HEK293 (cell line): ENCODE measurements at regions not wholly inside any gene's neighbourhood (a gene's known extent, or its start where the extent isn't known, plus 50 kb on each side); places are given as distances from the start of the nearest gene placed in this dataset.

ENCODE experiments used
- CTCF ChIA-PET: fragments of 350-600 bp; formaldehyde crosslinking; extraction: SDS; loops from one replicate; lab custom pipeline; 2021; ENCODE audit warnings: antibody characterized with exemption; lab: Yijun Ruan, JAX
- POLR2A ChIA-PET: fragments of 300-600 bp; formaldehyde crosslinking; extraction: SDS; loops from one replicate; lab custom pipeline; 2020; ENCODE audit warnings: antibody characterized with exemption, inconsistent platforms; lab: Yijun Ruan, JAX
- H3K27ac ChIP-seq: fragments of 200-500 bp; sonication (Bioruptor generic); 2 replicates; pipeline ENCODE4 v1.5.1; 2014; ENCODE audit warnings: low read depth, low read length, control low read depth, inconsistent platforms; ENCODE audit errors: extremely low read depth
- H3K36me3 ChIP-seq, 2 experiments: fragments of 200-500 bp in 1 of 2; sonication (Bioruptor generic) in 1 of 2; 1 replicate in 1 of 2; 2 replicates in 1 of 2; pipeline ENCODE4 v1.5.1; 2014 to 2017; ENCODE audit warnings: inconsistent platforms in 2 of 2, low read length in 2 of 2; ENCODE audit not compliant: control insufficient read depth in 2 of 2, insufficient read depth in 1 of 2
- H3K4me1 ChIP-seq: fragments of 200-500 bp; sonication (Bioruptor generic); 2 replicates; pipeline ENCODE4 v1.5.1; 2014; ENCODE audit warnings: mild to moderate bottlenecking, low read length, inconsistent platforms; ENCODE audit not compliant: control insufficient read depth, insufficient read depth
- H3K4me3 ChIP-seq: 2 replicates; pipeline ENCODE4 v1.5.1; 2011; ENCODE audit warnings: low read depth, mild to moderate bottlenecking, control low read depth, low read length, moderate library complexity
- H3K9me3 ChIP-seq: fragments of 200-500 bp; sonication (Bioruptor generic); 2 replicates; pipeline ENCODE4 v1.5.1; 2014; ENCODE audit warnings: low read depth, low read length, inconsistent platforms; ENCODE audit not compliant: control insufficient read depth, insufficient read depth
- EGR2 ChIP-seq: fragments of 450-650 bp; formaldehyde crosslinking; IDR thresholded peaks from 2 replicates; pipeline ENCODE4 v1.5.1; 2016; ENCODE audit warnings: low read depth, missing biosample characterization, missing genetic modification characterization
- ZBTB21 ChIP-seq: fragments of 450-650 bp; formaldehyde crosslinking; IDR thresholded peaks from 2 replicates; pipeline ENCODE4 v1.5.1; 2017; ENCODE audit warnings: missing biosample characterization, missing genetic modification characterization
- ZEB2 ChIP-seq: fragments of 450-650 bp; formaldehyde crosslinking; IDR thresholded peaks from 2 replicates; pipeline ENCODE4 v1.5.1; 2016; ENCODE audit warnings: missing biosample characterization, missing genetic modification characterization
- ZNF132 ChIP-seq: fragments of 450-650 bp; formaldehyde crosslinking; IDR thresholded peaks from 2 replicates; pipeline ENCODE4 v1.5.1; 2017; ENCODE audit warnings: missing biosample characterization, missing genetic modification characterization, borderline replicate concordance
- ZNF138 ChIP-seq: fragments of 450-650 bp; formaldehyde crosslinking; IDR thresholded peaks from 2 replicates; pipeline ENCODE4 v1.5.1; 2016; ENCODE audit warnings: missing biosample characterization, missing genetic modification characterization, borderline replicate concordance
- ZNF324 ChIP-seq: fragments of 450-650 bp; formaldehyde crosslinking; IDR thresholded peaks from 2 replicates; pipeline ENCODE4 v1.5.1; 2016; ENCODE audit warnings: missing biosample characterization, missing genetic modification characterization
- ZNF350 ChIP-seq: fragments of 450-650 bp; formaldehyde crosslinking; IDR thresholded peaks from 2 replicates; pipeline ENCODE4 v1.5.0; 2017; ENCODE audit warnings: missing biosample characterization, mild to moderate bottlenecking, missing genetic modification characterization
- ZNF416 ChIP-seq: fragments of 450-650 bp; formaldehyde crosslinking; IDR thresholded peaks from 2 replicates; pipeline ENCODE4 v1.5.1; 2016; ENCODE audit warnings: missing biosample characterization, missing genetic modification characterization
- ZNF433 ChIP-seq: fragments of 450-650 bp; formaldehyde crosslinking; IDR thresholded peaks from 2 replicates; pipeline ENCODE4 v1.5.1; 2016; ENCODE audit warnings: missing biosample characterization, missing genetic modification characterization, low read depth
- ZNF473 ChIP-seq: fragments of 450-650 bp; formaldehyde crosslinking; IDR thresholded peaks from 2 replicates; pipeline ENCODE4 v1.5.1; 2017; ENCODE audit warnings: missing biosample characterization, missing genetic modification characterization
- ZNF571 ChIP-seq: fragments of 450-650 bp; formaldehyde crosslinking; IDR thresholded peaks from 2 replicates; pipeline ENCODE4 v1.5.0; 2017; ENCODE audit warnings: missing biosample characterization, missing genetic modification characterization
- ZNF624 ChIP-seq: fragments of 450-650 bp; formaldehyde crosslinking; IDR thresholded peaks from 2 replicates; pipeline ENCODE4 v1.5.1; 2017; ENCODE audit warnings: missing biosample characterization, missing genetic modification characterization
- ZNF785 ChIP-seq: fragments of 450-650 bp; formaldehyde crosslinking; IDR thresholded peaks from 2 replicates; pipeline ENCODE4 v1.5.1; 2016; ENCODE audit warnings: missing biosample characterization, missing genetic modification characterization
- ZSCAN18 ChIP-seq: fragments of 450-650 bp; formaldehyde crosslinking; IDR thresholded peaks from 2 replicates; pipeline ENCODE4 v1.5.1; 2016; ENCODE audit warnings: missing biosample characterization, missing genetic modification characterization
- ZSCAN30 ChIP-seq: fragments of 450-650 bp; IDR thresholded peaks from 2 replicates; pipeline ENCODE4 v1.5.1; 2018; ENCODE audit warnings: missing biosample characterization, mild to moderate bottlenecking, missing genetic modification characterization, moderate library complexity
- TF ChIP-seq, protein P1 (sequence below): fragments of 450-650 bp; formaldehyde crosslinking; IDR thresholded peaks from 2 replicates; pipeline ENCODE4 v1.5.1; 2016; ENCODE audit warnings: missing biosample characterization, missing genetic modification characterization
- TF ChIP-seq, protein P2 (sequence below): fragments of 450-650 bp; formaldehyde crosslinking; IDR thresholded peaks from 2 replicates; pipeline ENCODE4 v1.5.1; 2016; ENCODE audit warnings: missing biosample characterization, missing genetic modification characterization, borderline replicate concordance
- TF ChIP-seq, protein P3 (sequence below): fragments of 450-650 bp; formaldehyde crosslinking; conservative IDR thresholded peaks from 2 replicates; pipeline ENCODE4 v1.5.1; 2016; ENCODE audit warnings: low read depth, missing biosample characterization, missing genetic modification characterization

- POLR2A ChIA-PET, result no interaction called here
- Histone ChIP-seq H3K9me3 (no peaks in the 10 kb centered on the region), H3K4me1 (no peaks in the 10 kb centered on the region), H3K27ac (no peak overlapping the region), H3K4me3 (no peak overlapping the region), H3K36me3 (no peaks in the 10 kb centered on the region)
- TF ChIP-seq, protein P1, sequence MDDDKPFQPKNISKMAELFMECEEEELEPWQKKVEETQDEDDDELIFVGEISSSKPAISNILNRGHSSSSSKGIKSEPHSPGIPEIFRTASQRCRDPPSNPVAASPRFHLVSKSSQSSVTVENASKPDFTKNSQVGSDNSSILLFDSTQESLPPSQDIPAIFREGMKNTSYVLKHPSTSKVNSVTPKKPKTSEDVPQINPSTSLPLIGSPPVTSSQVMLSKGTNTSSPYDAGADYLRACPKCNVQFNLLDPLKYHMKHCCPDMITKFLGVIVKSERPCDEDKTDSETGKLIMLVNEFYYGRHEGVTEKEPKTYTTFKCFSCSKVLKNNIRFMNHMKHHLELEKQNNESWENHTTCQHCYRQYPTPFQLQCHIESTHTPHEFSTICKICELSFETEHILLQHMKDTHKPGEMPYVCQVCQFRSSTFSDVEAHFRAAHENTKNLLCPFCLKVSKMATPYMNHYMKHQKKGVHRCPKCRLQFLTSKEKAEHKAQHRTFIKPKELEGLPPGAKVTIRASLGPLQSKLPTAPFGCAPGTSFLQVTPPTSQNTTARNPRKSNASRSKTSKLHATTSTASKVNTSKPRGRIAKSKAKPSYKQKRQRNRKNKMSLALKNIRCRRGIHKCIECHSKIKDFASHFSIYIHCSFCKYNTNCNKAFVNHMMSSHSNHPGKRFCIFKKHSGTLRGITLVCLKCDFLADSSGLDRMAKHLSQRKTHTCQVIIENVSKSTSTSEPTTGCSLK (tag by site-specific recombination), result no peak
- no peak for TF ChIP-seq ZNF324
- no peak for TF ChIP-seq ZNF138 (tag by site-specific recombination)
- CTCF ChIA-PET, result interaction anchor here (0.8 kb wide), 1 partner anchor 10 kb away, joined by 4 read pairs; no protein-coding TSS in a partner anchor
These were observed 98.2 kb upstream of the CTDP1 start for GRCh38 chr18:79581406-79581805.

DNA sequence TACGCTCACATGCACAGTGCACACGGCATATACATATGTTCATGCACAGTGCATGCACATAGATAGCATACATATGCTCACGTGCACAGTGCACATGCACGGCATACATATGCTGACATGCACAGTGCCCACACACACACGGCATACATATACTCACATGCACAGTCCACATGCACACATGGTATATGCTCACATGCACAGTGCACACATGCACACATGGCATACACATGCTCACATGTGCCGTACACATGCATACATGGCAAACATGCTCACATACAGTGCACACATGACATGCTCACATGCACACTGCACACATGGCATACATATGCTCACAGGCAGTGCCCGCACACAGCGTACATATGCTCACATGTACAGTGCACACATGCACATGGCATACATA lies 97.7 kb upstream of the CTDP1 start:
- Histone ChIP-seq H3K36me3 (no peaks in the 10 kb centered on the region), H3K4me1 (no peaks in the 10 kb centered on the region), H3K27ac (no peak overlapping the region), H3K4me3 (no peak overlapping the region), H3K9me3 (no peaks in the 10 kb centered on the region)
- CTCF ChIA-PET, result no interaction called here
- POLR2A ChIA-PET, result no interaction called here
- TF ChIP-seq, protein P2, sequence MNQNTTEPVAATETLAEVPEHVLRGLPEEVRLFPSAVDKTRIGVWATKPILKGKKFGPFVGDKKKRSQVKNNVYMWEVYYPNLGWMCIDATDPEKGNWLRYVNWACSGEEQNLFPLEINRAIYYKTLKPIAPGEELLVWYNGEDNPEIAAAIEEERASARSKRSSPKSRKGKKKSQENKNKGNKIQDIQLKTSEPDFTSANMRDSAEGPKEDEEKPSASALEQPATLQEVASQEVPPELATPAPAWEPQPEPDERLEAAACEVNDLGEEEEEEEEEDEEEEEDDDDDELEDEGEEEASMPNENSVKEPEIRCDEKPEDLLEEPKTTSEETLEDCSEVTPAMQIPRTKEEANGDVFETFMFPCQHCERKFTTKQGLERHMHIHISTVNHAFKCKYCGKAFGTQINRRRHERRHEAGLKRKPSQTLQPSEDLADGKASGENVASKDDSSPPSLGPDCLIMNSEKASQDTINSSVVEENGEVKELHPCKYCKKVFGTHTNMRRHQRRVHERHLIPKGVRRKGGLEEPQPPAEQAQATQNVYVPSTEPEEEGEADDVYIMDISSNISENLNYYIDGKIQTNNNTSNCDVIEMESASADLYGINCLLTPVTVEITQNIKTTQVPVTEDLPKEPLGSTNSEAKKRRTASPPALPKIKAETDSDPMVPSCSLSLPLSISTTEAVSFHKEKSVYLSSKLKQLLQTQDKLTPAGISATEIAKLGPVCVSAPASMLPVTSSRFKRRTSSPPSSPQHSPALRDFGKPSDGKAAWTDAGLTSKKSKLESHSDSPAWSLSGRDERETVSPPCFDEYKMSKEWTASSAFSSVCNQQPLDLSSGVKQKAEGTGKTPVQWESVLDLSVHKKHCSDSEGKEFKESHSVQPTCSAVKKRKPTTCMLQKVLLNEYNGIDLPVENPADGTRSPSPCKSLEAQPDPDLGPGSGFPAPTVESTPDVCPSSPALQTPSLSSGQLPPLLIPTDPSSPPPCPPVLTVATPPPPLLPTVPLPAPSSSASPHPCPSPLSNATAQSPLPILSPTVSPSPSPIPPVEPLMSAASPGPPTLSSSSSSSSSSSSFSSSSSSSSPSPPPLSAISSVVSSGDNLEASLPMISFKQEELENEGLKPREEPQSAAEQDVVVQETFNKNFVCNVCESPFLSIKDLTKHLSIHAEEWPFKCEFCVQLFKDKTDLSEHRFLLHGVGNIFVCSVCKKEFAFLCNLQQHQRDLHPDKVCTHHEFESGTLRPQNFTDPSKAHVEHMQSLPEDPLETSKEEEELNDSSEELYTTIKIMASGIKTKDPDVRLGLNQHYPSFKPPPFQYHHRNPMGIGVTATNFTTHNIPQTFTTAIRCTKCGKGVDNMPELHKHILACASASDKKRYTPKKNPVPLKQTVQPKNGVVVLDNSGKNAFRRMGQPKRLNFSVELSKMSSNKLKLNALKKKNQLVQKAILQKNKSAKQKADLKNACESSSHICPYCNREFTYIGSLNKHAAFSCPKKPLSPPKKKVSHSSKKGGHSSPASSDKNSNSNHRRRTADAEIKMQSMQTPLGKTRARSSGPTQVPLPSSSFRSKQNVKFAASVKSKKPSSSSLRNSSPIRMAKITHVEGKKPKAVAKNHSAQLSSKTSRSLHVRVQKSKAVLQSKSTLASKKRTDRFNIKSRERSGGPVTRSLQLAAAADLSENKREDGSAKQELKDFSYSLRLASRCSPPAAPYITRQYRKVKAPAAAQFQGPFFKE, result no peak
- no peak for TF ChIP-seq ZNF473
- no peak for TF ChIP-seq ZNF624 (tag by site-specific recombination)
- TF ChIP-seq, protein P3, sequence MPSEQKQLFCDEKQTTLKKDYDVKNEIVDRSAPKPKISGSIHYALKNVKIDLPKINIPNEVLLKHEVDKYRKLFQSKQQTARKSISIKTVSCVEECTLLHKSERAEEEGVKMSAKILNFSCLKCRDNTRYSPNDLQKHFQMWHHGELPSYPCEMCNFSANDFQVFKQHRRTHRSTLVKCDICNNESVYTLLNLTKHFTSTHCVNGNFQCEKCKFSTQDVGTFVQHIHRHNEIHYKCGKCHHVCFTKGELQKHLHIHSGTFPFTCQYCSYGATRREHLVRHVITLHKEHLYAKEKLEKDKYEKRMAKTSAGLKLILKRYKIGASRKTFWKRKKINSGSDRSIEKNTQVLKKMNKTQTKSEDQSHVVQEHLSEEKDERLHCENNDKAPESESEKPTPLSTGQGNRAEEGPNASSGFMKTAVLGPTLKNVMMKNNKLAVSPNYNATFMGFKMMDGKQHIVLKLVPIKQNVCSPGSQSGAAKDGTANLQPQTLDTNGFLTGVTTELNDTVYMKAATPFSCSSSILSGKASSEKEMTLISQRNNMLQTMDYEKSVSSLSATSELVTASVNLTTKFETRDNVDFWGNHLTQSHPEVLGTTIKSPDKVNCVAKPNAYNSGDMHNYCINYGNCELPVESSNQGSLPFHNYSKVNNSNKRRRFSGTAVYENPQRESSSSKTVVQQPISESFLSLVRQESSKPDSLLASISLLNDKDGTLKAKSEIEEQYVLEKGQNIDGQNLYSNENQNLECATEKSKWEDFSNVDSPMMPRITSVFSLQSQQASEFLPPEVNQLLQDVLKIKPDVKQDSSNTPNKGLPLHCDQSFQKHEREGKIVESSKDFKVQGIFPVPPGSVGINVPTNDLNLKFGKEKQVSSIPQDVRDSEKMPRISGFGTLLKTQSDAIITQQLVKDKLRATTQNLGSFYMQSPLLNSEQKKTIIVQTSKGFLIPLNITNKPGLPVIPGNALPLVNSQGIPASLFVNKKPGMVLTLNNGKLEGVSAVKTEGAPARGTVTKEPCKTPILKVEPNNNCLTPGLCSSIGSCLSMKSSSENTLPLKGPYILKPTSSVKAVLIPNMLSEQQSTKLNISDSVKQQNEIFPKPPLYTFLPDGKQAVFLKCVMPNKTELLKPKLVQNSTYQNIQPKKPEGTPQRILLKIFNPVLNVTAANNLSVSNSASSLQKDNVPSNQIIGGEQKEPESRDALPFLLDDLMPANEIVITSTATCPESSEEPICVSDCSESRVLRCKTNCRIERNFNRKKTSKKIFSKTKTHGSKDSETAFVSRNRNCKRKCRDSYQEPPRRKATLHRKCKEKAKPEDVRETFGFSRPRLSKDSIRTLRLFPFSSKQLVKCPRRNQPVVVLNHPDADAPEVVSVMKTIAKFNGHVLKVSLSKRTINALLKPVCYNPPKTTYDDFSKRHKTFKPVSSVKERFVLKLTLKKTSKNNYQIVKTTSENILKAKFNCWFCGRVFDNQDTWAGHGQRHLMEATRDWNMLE (tag by site-specific recombination), result no peak
- TF ChIP-seq ZNF350 (tag by site-specific recombination), result no peak
- TF ChIP-seq ZEB2 (tag by site-specific recombination), result no peak
- no peak for TF ChIP-seq ZNF785 (tag by site-specific recombination)
- no peak for TF ChIP-seq ZBTB21 (tag by site-specific recombination)
- TF ChIP-seq ZNF132, result no peak
- no peak for TF ChIP-seq ZNF571 (tag by site-specific recombination)
- TF ChIP-seq ZSCAN18 (tag by site-specific recombination), result no peak
- no peak for TF ChIP-seq EGR2
- no peak for TF ChIP-seq ZNF433 (tag by site-specific recombination)
- no peak for TF ChIP-seq ZNF416 (tag by site-specific recombination)
- no peak for TF ChIP-seq ZSCAN30 (tag by site-specific recombination)
- TF ChIP-seq, protein P1 (tag by site-specific recombination), result no peak
